HG02943 (cell line): ENCODE measurements at regions not wholly inside any gene's neighbourhood (a gene's known extent, or its start where the extent isn't known, plus 50 kb on each side); places are given as distances from the start of the nearest gene placed in this dataset.

Experiments
- ATAC-seq: cut with Tn5 transposase; IDR thresholded peaks from one replicate; pipeline ENCODE4 v1.9.1; 2021; ENCODE audit warnings: mild to moderate bottlenecking, low read depth, moderate library complexity; ENCODE audit not compliant: unreplicated experiment

- no peak for ATAC-seq
Measured at GRCh38 chr12:61894168-61894567, 366.0 kb upstream of the USP15 start.

GRCh38 chr12:61896436-61896835, 363.8 kb upstream of the USP15 start:
- ATAC-seq, result no peak

- ATAC-seq, result no peak
Measured at GRCh38 chr12:61902403-61902802, 357.8 kb upstream of the USP15 start.

GRCh38 chr12:61911113-61911512, 349.1 kb upstream of the USP15 start:
- no peak for ATAC-seq

GRCh38 chr12:61915420-61915819, 344.8 kb upstream of the USP15 start:
- no peak for ATAC-seq

- ATAC-seq, result no peak
Measured at GRCh38 chr12:61916831-61917230, 343.4 kb upstream of the USP15 start.

GRCh38 chr12:61919686-61920085, 340.5 kb upstream of the USP15 start:
- ATAC-seq, result no peak

- no peak for ATAC-seq
Measured at GRCh38 chr12:61920230-61920629, 340.0 kb upstream of the USP15 start.

- ATAC-seq, result no peak
Measured at GRCh38 chr12:61923152-61923551, 337.1 kb upstream of the USP15 start.

- no peak for ATAC-seq
Measured at GRCh38 chr12:61934564-61934963, 325.6 kb upstream of the USP15 start.

- ATAC-seq, result no peak
Measured at GRCh38 chr12:61939977-61940376, 320.2 kb upstream of the USP15 start.

- ATAC-seq, result no peak
Measured at GRCh38 chr12:61956545-61956944, 303.7 kb upstream of the USP15 start.

- no peak for ATAC-seq
Measured at GRCh38 chr12:61974461-61974860, 285.7 kb upstream of the USP15 start.

- no peak for ATAC-seq
Measured at GRCh38 chr12:61985830-61986229, 274.4 kb upstream of the USP15 start.

- ATAC-seq, result no peak
Measured at GRCh38 chr12:61987173-61987572, 273.0 kb upstream of the USP15 start.

- no peak for ATAC-seq
Measured at GRCh38 chr12:61991661-61992060, 268.5 kb upstream of the USP15 start.

GRCh38 chr12:61993734-61994345, 266.4 kb upstream of the USP15 start:
- ATAC-seq, result no peak

GRCh38 chr12:61996717-61997116, 263.5 kb upstream of the USP15 start:
- no peak for ATAC-seq

- ATAC-seq, result no peak
Measured at GRCh38 chr12:61998791-61999190, 261.4 kb upstream of the USP15 start.

GRCh38 chr12:61999311-61999710, 260.9 kb upstream of the USP15 start:
- ATAC-seq, result no peak

- no peak for ATAC-seq
Measured at GRCh38 chr12:62001424-62001823, 258.8 kb upstream of the USP15 start.

- no peak for ATAC-seq
Measured at GRCh38 chr12:62003226-62003625, 257.0 kb upstream of the USP15 start.

GRCh38 chr12:62003701-62004100, 256.5 kb upstream of the USP15 start:
- no peak for ATAC-seq
